PC-3 (cell line): ENCODE measurements at regions not wholly inside any gene's neighbourhood (a gene's known extent, or its start where the extent isn't known, plus 50 kb on each side); places are given as distances from the start of the nearest gene placed in this dataset.

Source experiments
- ATAC-seq: fragments of 200-7000 bp; cut with Tn5 transposase; 2 replicates; pipeline ENCODE4 v1.9.1; 2020; ENCODE audit warnings: mild to moderate bottlenecking, moderate library complexity
- BruUV-seq: library from RNA; stranded (reverse); fragments of 400-500 nt; replicated peaks from 2 replicates; lab custom pipeline; 2021; lab: Mats Ljungman, UMichigan
- CTCF ChIA-PET: fragments of 300-600 bp; sonication (Branson Sonifier 250); formaldehyde crosslinking; loops from one replicate; lab custom pipeline; 2022; ENCODE audit warnings: antibody characterized with exemption; lab: Charles Lee
- POLR2A ChIA-PET: fragments of 300-600 bp; sonication (Branson Sonifier 250); formaldehyde crosslinking; loops from one replicate; lab custom pipeline; 2022; ENCODE audit warnings: antibody characterized with exemption; ENCODE audit not compliant: unreplicated experiment; lab: Charles Lee
- DNase-seq: peaks from one replicate; pipeline ENCODE4 v3.0.0-alpha.2; 2015
- H2AFZ ChIP-seq: fragments of 300-600 bp; sonication (generic); 2 replicates; pipeline ENCODE4 v1.6.0; 2016; ENCODE audit warnings: antibody characterized with exemption, low read length
- H3F3A ChIP-seq: fragments of 300-600 bp; sonication (generic); one replicate; pipeline ENCODE4 v1.6.0; 2017; ENCODE audit warnings: antibody characterized with exemption, low read length, control low read depth, mild to moderate bottlenecking; ENCODE audit not compliant: unreplicated experiment
- H3K27ac ChIP-seq: fragments of 300-600 bp; sonication (generic); 2 replicates; pipeline ENCODE4 v1.5.1; 2016; ENCODE audit warnings: mild to moderate bottlenecking, low read length
- H3K27me3 ChIP-seq: fragments of 300-600 bp; sonication (generic); 2 replicates; pipeline ENCODE4 v1.6.1; 2016; ENCODE audit warnings: low read length, mixed read lengths
- H3K36me3 ChIP-seq: fragments of 300-600 bp; sonication (generic); 2 replicates; pipeline ENCODE4 v1.6.1; 2016; ENCODE audit warnings: low read depth, mixed run types, low read length, mixed read lengths
- H3K4me1 ChIP-seq: fragments of 300-600 bp; sonication (generic); 2 replicates; pipeline ENCODE4 v1.5.1; 2016; ENCODE audit warnings: low read length; ENCODE audit not compliant: insufficient read depth
- H3K4me2 ChIP-seq: fragments of 300-600 bp; sonication (generic); 2 replicates; pipeline ENCODE4 v1.6.0; 2016; ENCODE audit warnings: low read length
- H3K4me3 ChIP-seq: fragments of 300-600 bp; sonication (generic); 2 replicates; pipeline ENCODE4 v1.5.1; 2016; ENCODE audit warnings: mild to moderate bottlenecking, low read length, mixed read lengths
- H3K79me2 ChIP-seq: fragments of 300-600 bp; sonication (generic); 2 replicates; pipeline ENCODE4 v1.6.1; 2017; ENCODE audit warnings: low read length, mixed read lengths
- H3K9ac ChIP-seq: fragments of 300-600 bp; sonication (generic); 2 replicates; pipeline ENCODE4 v1.6.0; 2016; ENCODE audit warnings: mild to moderate bottlenecking, low read length
- H3K9me2 ChIP-seq: fragments of 300-600 bp; sonication (generic); replicated peaks from 2 replicates; pipeline ENCODE4 v1.6.1; 2016; ENCODE audit warnings: mixed run types, low read length, mixed read lengths
- H3K9me3 ChIP-seq: fragments of 300-600 bp; sonication (generic); 2 replicates; pipeline ENCODE4 v1.6.1; 2016; ENCODE audit warnings: low read length, mixed read lengths
- H4K20me1 ChIP-seq: fragments of 300-600 bp; sonication (generic); 2 replicates; pipeline ENCODE4 v1.6.1; 2016; ENCODE audit warnings: low read length, mixed read lengths
- CTCF ChIP-seq: fragments of 300-600 bp; sonication (generic); conservative IDR thresholded peaks from 2 replicates; pipeline ENCODE4 v1.5.1; 2017; ENCODE audit warnings: antibody characterized with exemption, low read depth, mild to moderate bottlenecking, low read length
- EZH2 ChIP-seq: fragments of 300-600 bp; sonication (generic); IDR thresholded peaks from one replicate; pipeline ENCODE4 v1.6.1; 2017; ENCODE audit warnings: antibody characterized with exemption, mild to moderate bottlenecking, low read length; ENCODE audit not compliant: unreplicated experiment
- EZH2phosphoT487 ChIP-seq: fragments of 300-600 bp; sonication (generic); IDR thresholded peaks from 2 replicates; pipeline ENCODE4 v1.6.1; 2018; ENCODE audit warnings: mild to moderate bottlenecking, antibody characterized with exemption, low read length, borderline replicate concordance
- intact Hi-C: fragments of 100-400 bp; cut with micrococcal nuclease; formaldehyde crosslinking; loops from 2 replicates; pipeline ENCODE4 v1.9.0; 2023

GRCh38 chr4:120286813-120287212 is 220.2 kb upstream of the MAD2L1 start:
- H3K36me3 ChIP-seq: no peaks in the 10 kb centered on the region
- H3K4me2 ChIP-seq: no peak overlapping the region
- intact Hi-C loops: loop anchor here (10.0 kb wide), 1 partner anchor 808 kb away; no protein-coding TSS in a partner anchor
- H3K4me3 ChIP-seq: no peak overlapping the region
- H3K9me3 ChIP-seq: no peaks in the 10 kb centered on the region
- DNase-seq: peak; percentile 3
- no peak overlapping the region for H2AFZ ChIP-seq
- no peaks in the 10 kb centered on the region for H3F3A ChIP-seq
- H3K27me3 ChIP-seq: no peaks in the 10 kb centered on the region
- ChIA-PET CTCF (interaction anchor here (0.6 kb wide), 1 partner anchor 675 kb away, joined by 3 read pairs; no protein-coding TSS in a partner anchor), POLR2A (no interaction called here)
- H3K9ac ChIP-seq: no peak overlapping the region
- TF ChIP-seq CTCF (peak; percentile 55), EZH2phosphoT487 (no peak)
- ATAC-seq: no peak
- no peaks in the 10 kb centered on the region for H3K79me2 ChIP-seq
- H3K27ac ChIP-seq: no peak overlapping the region
- BruUV-seq: no TSS peak
- no peaks in the 10 kb centered on the region for H4K20me1 ChIP-seq
- H3K4me1 ChIP-seq: no peaks in the 10 kb centered on the region
- H3K9me2 ChIP-seq: no peaks in the 10 kb centered on the region

GRCh38 chr4:120281581-120281980 is 214.9 kb upstream of the MAD2L1 start:
- Histone ChIP-seq H3K9me3 (no peaks in the 10 kb centered on the region), H4K20me1 (no peaks in the 10 kb centered on the region), H3K27me3 (no peaks in the 10 kb centered on the region), H3K79me2 (no peaks in the 10 kb centered on the region), H3K9me2 (no peaks in the 10 kb centered on the region), H3K9ac (no peak overlapping the region), H3K4me2 (no peak overlapping the region), H3K4me3 (no peak overlapping the region), H2AFZ (no peak overlapping the region), H3K36me3 (no peaks in the 10 kb centered on the region), H3K4me1 (no peaks in the 10 kb centered on the region), H3F3A (no peaks in the 10 kb centered on the region), H3K27ac (no peak overlapping the region)
- CTCF ChIA-PET: no interaction called here
- ATAC-seq (no peak), DNase-seq (no peak)
- intact Hi-C loops: loop anchor here (10.0 kb wide), 1 partner anchor 813 kb away; no protein-coding TSS in a partner anchor
- no TSS peak for BruUV-seq
- TF ChIP-seq EZH2phosphoT487: no peak
- TF ChIP-seq EZH2: no peak
- TF ChIP-seq CTCF: no peak
- POLR2A ChIA-PET: no interaction called here

GRCh38 chr4:120277391-120277790 is 210.7 kb upstream of the MAD2L1 start:
- Histone ChIP-seq H3K9ac (no peak overlapping the region), H3K27me3 (no peaks in the 10 kb centered on the region), H4K20me1 (no peaks in the 10 kb centered on the region), H3K4me1 (no peaks in the 10 kb centered on the region), H3K27ac (no peak overlapping the region), H3K9me2 (no peaks in the 10 kb centered on the region), H3K9me3 (no peaks in the 10 kb centered on the region), H2AFZ (no peak overlapping the region), H3K79me2 (no peaks in the 10 kb centered on the region), H3F3A (no peaks in the 10 kb centered on the region), H3K36me3 (no peaks in the 10 kb centered on the region), H3K4me3 (no peak overlapping the region), H3K4me2 (no peak overlapping the region)
- POLR2A ChIA-PET: no interaction called here
- ATAC-seq: no peak
- CTCF ChIA-PET: no interaction called here
- no peak for TF ChIP-seq EZH2
- no peak for TF ChIP-seq CTCF
- TF ChIP-seq EZH2phosphoT487: no peak
- intact Hi-C loops: no loop called here
- no TSS peak for BruUV-seq
- no peak for DNase-seq
